Right kidney (tissue), 1 donor: ENCODE measurements at regions not wholly inside any gene's neighbourhood (a gene's known extent, or its start where the extent isn't known, plus 50 kb on each side); places are given as distances from the start of the nearest gene placed in this dataset.
"Not testable (repeated sequence)": the region's sequence is repeated elsewhere in the genome, so short reads cannot be mapped to it uniquely, and the experiment has no call there.

Experiments
- DNase-seq: peaks from one replicate; pipeline ENCODE4 v3.0.0-alpha.2; 2016

GRCh38 chr10:120048391-120048790 lies 155.9 kb downstream of the SEC23IP start:
- DNase-seq = no peak

DNA sequence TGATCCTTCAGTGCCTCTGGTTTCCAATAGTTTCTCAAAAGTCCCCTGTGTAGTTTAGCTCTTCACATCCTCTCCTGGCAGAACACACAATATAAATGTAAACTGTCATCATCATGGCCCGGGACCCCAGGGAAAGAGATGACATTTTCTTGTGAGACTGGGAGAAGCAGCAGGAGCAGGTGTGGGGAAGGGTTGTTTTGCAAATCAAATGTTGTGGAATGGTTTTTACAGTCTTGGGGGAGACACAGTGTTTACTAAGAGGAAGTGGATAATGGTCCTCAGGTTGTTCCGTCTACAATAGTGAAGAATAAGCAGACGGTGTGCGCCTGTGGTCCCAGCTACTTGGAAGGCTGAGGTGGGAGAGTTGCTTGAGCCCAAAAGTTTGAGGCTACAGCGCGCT lies 159.1 kb downstream of the SEC23IP start:
- no peak for DNase-seq

DNA sequence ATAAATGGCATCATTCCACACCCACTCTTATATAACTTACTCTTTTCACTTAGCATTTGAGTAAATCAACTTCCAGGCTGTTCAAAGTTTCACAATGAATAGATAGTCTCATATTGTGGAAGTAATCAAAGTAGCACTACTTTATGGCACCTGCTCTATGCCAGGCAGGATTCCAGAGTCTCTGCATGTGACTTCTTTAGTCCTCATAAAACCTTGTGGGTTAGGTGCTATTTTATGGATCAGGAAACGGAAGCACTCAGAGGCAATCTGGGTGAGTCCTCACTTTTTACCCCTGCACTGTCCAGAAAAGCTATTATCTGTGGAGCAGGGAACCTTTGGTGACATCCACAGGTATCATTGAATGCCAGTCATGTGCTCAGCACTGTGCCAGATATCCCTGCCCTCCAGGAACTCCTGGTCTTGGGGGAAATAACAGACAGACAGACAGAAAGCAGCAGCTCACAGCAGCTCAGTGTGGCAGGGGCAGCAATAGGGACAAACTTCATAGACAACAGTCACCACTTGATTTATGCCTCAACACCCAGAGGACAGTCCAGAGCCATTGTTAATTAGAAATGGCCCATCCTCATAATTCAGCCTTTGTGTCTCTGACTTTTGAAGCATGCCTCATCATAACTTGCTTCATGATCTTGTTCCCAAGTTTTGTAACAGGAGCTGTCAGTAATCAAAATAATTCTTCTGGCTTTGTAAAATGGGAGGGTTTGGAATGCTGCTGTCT lies 160.6 kb downstream of the SEC23IP start:
- DNase-seq = no peak

DNA sequence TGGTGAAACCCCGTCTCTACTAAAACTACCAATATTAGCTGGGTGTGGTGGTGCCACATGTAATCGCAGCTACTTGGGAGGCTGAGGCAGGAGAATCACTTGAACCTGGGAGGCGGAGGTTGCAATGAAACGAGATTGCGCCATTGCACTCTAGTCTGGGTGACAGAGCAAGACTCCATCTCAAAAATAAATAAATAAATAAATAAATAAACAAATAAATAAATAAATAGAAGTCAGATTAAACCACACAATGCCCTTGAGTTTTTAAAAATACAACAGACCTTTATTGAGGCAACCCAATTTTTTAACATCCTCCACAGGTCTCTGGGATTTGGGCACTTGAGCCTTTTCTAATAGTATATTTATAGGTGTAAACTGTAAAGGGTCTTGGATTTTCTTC lies 167.3 kb downstream of the SEC23IP start:
- DNase-seq = not testable (repeated sequence)

GRCh38 chr10:120067427-120067826 lies 174.9 kb downstream of the SEC23IP start:
- no peak for DNase-seq

DNA sequence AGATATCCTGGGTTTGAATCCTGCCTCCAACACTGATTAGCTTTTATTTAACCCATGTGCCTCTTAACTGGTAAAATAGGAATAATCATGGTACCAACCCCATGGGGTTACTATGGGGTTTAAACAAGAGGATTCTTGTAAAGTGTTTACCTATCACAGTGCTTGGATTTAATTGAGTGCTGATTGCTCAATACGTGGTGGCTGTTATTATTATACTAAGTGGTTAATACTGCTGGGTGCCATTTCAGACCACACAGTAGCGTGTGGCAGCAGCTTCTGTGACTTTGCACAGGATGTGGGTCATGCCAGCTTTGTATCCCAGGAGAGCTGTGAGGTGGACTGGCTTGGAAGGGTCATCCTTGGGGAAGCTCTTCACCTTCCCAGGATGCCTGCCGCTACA lies 177.2 kb downstream of the SEC23IP start:
- no peak for DNase-seq

DNA sequence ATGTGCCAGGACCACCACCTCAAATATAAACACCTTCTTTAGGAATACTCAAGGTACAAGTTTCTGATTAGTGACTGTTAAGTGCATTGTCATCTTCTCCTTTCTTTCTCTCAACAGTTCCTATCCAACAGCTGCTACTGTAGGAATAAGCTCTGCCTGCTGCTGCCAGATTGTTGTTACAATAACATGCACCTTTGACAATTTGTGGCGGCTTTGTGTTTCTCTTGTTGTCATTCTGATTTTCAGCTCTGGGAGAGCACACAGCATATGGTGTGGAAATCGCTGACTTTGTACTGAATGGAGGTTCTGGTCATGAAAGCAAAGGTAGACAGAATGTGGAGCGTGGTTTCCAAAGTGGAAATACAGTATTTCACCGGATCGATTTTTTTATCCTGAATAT lies 182.8 kb downstream of the SEC23IP start:
- DNase-seq = no peak

- DNase-seq = no peak
These were observed 184.6 kb downstream of the SEC23IP start for GRCh38 chr10:120076996-120077706.

DNA sequence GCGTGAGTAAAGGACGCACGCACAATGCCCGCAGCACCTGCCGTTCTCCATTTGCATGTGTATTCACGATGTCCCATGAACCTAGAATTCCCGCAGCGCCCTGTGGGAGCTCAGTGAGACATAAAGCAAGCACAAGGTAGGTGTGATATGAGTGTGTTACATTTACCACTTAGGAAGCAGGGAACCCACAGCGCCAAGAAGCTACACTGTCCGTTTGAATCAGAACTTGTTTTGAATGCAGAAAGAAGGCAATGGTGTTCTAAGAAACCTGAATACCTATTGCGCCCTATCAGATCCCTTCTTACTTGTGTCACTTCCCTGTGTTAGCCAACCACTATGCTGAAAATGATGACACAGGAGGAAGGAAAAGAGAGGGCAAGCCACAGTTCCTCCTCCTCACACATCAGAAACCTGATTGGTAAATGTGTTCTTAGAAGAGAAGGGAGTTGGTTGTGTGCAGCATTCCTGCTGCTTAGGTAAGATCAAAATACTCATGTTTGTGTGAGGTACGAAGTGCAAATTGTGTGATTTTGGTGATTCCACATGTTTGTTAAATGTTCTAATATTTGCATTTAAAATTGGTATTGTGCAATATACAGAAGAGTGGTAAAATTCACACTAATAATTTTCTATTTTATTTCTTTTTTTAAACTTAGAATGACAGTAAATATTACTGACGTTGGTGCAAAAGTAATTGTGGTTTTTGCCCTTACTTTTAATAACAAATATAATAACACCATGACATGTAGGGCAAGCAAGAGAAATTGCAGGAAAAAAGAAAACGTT lies 185.4 kb downstream of the SEC23IP start:
- DNase-seq = no peak

DNA sequence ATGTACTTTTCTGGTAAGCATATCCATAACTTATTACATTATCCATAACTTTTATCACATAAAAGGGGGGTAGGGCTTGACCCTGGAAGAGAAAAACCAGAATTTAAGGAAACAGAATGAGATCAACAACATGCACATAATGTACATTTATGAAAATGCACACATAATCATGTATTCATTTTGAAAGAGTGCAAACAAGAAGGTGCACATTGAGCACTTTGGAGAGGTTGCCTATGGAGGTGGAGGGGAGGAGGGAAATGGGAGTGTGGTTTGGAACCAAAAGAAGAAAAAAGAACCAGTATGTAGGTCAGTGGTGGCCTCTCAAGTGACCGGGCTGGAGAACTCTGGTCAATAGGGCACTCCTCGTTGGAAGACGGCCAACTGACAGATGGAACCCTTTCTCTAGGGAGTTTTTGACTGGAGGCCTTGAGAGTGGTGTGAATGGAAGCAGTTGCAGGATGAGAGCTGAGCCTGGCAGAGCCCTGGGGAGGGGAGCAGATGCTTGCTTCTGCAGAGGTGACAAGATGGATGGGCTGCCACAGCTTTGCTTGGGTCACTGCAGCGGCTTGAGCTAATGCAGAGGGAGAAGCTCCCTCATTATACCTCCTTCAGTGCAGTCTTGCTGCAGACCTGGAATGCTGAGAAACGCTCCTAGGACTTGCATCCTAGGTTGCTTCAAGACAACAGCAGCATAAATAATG lies 192.7 kb downstream of the SEC23IP start:
- DNase-seq = peak; percentile 35

DNA sequence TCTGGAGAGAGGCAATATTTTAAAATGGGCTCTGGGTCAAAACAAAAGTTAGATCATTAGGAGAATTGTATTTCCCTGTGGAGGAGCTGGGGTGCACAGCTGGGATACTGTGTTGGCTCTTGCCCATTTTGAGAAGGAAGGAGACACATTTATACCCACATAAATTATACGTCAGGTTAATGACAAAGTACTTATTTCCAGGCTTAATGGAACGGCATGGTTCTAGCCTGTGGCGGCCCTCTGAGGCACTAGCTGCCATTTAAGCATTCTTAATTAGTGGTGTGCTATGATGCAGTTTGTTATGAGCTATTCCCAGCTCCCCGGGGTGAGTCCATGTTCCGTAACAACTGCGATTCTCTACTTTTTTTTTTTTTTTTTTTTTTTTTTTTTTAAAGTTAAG lies 193.5 kb downstream of the SEC23IP start:
- no peak for DNase-seq

DNA sequence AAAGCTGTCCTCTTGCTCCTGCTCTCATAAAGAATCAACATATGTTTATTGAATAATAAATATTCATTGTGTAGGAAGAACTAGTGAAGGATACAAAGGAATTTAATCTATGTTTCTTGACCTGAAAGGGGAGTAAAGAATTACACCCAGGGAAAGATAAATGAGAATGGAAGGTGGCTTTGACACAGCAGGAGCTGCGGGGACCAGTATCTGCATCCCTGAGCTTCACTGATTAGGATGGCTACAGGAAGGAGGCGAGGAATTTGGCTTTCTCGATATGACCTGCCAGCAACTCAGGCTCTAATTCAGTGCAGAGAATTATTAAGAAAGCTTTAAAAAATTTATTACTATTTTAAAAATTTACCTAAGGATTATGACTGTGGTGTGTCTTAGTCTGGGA lies 194.6 kb downstream of the SEC23IP start:
- no peak for DNase-seq

DNA sequence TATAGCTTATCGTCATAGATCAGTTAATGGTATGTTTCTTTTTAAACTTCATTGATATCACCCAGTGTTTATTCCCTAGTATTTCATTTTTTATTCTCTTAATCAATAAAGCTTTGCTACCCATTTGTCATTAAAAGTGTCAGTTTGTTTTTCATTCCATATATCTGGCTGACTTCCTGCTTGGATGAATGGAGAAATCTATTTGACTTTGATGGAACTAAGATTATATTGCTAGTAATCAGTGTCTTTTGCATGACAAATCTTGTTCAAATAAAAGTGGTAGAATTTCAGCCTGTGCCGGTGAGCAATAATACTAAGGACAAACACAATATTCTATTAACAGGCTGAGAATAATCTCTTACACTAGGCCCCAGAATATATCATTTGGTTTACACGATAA lies 203.3 kb downstream of the SEC23IP start:
- no peak for DNase-seq

GRCh38 chr10:120097766-120098165 lies 205.2 kb downstream of the SEC23IP start:
- no peak for DNase-seq

DNA sequence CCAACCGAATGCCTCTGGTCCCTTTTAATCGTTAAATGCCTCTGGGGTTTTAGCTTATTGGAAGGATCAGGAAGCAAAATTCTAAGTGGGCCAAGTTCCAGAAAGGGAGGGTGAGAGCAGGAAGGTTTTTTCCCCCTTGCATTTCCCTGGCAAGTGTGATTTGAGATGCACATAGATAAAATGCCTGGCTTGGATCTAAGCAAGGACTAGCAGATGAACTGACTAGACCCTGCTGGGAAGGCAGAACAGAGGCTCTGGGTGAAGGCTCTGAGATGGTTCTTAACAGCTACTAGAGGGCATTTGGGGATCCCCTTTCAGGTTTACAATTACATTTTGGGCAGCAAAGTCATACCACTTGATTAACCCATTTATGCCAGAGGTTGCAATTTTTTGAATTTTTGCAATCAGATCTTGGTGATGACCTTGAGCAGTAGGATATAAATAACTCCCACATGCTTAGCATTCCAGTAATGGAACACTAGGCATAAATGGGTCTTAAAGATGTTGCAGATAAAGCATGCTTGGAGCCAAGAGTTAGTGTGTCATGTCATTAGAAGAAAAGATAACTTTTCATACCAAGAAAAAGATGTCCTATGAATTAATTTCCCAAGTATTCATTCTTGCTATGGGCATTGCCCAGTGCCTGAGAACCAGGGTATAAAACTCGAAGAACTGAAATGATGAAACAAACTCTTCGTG lies 205.9 kb downstream of the SEC23IP start:
- no peak for DNase-seq

- DNase-seq = no peak
These were observed 211.4 kb downstream of the SEC23IP start for GRCh38 chr10:120103738-120104560.

- DNase-seq = no peak
These were observed 212.5 kb downstream of the SEC23IP start for GRCh38 chr10:120105001-120105400.

- DNase-seq = no peak
These were observed 213.0 kb downstream of the SEC23IP start for GRCh38 chr10:120105492-120105891.

GRCh38 chr10:120108916-120109315 lies 216.4 kb downstream of the SEC23IP start:
- DNase-seq = no peak

DNA sequence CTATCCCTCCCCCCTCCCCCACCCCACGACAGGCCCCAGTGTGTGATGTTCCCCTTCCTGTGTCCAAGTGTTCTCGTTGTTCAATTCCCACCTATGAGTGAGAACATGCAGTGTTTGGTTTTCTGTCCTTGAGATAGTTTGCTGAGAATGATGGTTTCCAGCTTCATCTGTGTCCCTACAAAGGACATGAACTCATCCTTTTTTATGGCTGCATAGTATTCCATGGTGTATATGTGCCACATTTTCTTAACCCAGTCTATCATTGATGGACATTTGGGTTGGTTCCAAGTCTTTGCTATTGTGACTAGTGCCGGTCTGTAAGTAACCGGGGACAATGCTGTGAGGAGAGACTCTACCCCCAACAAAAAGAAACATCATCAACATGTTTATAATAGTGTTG lies 217.2 kb downstream of the SEC23IP start:
- DNase-seq = not testable (repeated sequence)

- no peak for DNase-seq
These were observed 217.7 kb downstream of the SEC23IP start for GRCh38 chr10:120110196-120110595.
